ENCODE measurements at regions not wholly inside any gene's neighbourhood (a gene's known extent, or its start where the extent isn't known, plus 50 kb on each side); places are given as distances from the start of the nearest gene placed in this dataset.

- DNase-seq (ENCODE audit: low read depth) = no peak
- H3K4me3 ChIP-seq (ENCODE audit: low read length) = no peak overlapping the region
- TF ChIP-seq CTCF (conservative IDR thresholded peaks at IDR 0.05; ENCODE audit: low read depth, low read length) = no peak
These were observed 707.8 kb downstream of the FLRT2 start for GRCh38 chr14:86237733-86238132.

- DNase-seq (ENCODE audit: low read depth) = no peak
- TF ChIP-seq CTCF (conservative IDR thresholded peaks at IDR 0.05; ENCODE audit: low read depth, low read length) = no peak
- no peak overlapping the region for H3K4me3 ChIP-seq (ENCODE audit: low read length)
These were observed 691.8 kb downstream of the FLRT2 start for GRCh38 chr14:86221755-86222154.

GRCh38 chr14:86221000-86221399 lies 691.1 kb downstream of the FLRT2 start:
- H3K4me3 ChIP-seq (ENCODE audit: low read length) = no peak overlapping the region
- no peak for TF ChIP-seq CTCF (conservative IDR thresholded peaks at IDR 0.05; ENCODE audit: low read depth, low read length)
- DNase-seq (ENCODE audit: low read depth) = no peak

DNA sequence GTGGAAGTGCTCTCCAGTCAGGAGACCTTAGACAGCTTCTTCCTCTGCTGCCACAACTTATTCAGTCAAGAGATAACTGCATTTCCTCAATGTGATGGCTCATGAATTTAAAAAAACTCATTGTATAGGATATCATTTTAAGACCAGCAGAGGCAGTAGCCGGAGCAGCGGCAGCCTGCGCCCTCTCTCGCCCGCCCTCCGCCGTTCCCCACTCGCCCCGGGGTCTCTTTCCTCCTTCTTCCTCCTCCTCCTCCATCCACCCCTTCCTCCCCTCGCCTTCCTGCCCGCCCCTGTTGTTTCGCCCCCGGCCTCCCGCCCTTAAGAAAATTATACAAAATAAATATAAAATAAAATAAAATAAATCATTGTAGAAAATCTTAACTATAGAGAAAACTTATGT lies 687.6 kb downstream of the FLRT2 start:
- DNase-seq (ENCODE audit: low read depth) = no peak
- no peak overlapping the region for H3K4me3 ChIP-seq (ENCODE audit: low read length)
- TF ChIP-seq CTCF (conservative IDR thresholded peaks at IDR 0.05; ENCODE audit: low read depth, low read length) = no peak

GRCh38 chr14:86203843-86204242 lies 673.9 kb downstream of the FLRT2 start:
- no peak for TF ChIP-seq CTCF (conservative IDR thresholded peaks at IDR 0.05; ENCODE audit: low read depth, low read length)
- DNase-seq (ENCODE audit: low read depth) = no peak
- no peak overlapping the region for H3K4me3 ChIP-seq (ENCODE audit: low read length)

- H3K4me3 ChIP-seq (ENCODE audit: low read length) = no peak overlapping the region
- DNase-seq (ENCODE audit: low read depth) = no peak
- TF ChIP-seq CTCF (conservative IDR thresholded peaks at IDR 0.05; ENCODE audit: low read depth, low read length) = no peak
These were observed 666.5 kb downstream of the FLRT2 start for GRCh38 chr14:86196471-86196870.

- no peak for DNase-seq (ENCODE audit: low read depth)
- no peak for TF ChIP-seq CTCF (conservative IDR thresholded peaks at IDR 0.05; ENCODE audit: low read depth, low read length)
- no peak overlapping the region for H3K4me3 ChIP-seq (ENCODE audit: low read length)
These were observed 663.8 kb downstream of the FLRT2 start for GRCh38 chr14:86193756-86194155.
